ENCODE measurements at regions not wholly inside any gene's neighbourhood (a gene's known extent, or its start where the extent isn't known, plus 50 kb on each side); places are given as distances from the start of the nearest gene placed in this dataset.

GRCh38 chr13:74562381-74562780 lies 428.2 kb upstream of the KLF12 start:
- TF ChIP-seq EZH2 (IDR thresholded peaks at IDR 0.05; ENCODE audit: borderline replicate concordance): no peak
- TF ChIP-seq CTCF (IDR thresholded peaks at IDR 0.05; ENCODE audit: poor library complexity): no peak
